ENCODE measurements at regions not wholly inside any gene's neighbourhood (a gene's known extent, or its start where the extent isn't known, plus 50 kb on each side); places are given as distances from the start of the nearest gene placed in this dataset.
A peak's percentile ranks its signal among the peaks of the same experiment; 100 is the strongest.

DNA sequence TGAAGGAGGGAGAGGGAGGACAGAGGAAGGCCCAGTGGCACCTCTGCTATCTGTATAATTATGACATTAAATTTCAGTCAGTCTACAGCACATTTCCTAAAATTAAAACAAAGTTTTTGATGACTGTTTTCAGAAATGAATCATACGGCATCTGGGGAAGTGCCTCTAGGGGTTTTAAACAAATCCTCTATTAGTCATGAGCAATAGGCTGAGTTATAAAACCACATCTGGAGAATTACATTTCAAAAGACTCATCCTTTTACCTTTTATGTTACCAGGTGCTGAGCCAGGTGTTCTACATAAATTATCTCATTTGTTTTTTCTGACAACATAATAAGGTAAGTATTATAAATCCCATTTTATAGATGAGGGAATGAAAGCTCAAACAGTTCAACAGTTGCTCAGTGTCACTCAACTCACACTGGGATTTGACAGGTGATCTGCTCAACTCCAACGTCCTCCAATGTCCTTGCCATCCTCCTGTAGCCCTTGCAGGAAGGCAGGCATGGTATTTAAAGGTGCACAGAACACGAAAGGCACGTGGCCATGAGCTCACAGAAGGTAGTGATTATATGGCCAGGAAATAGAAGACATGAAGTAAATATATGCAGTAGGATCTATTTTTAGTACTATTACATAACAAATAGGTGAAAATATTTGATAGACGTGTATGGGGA lies 184.2 kb upstream of the MAN1A1 start:
- Histone ChIP-seq H2AFZ (ENCODE audit: low read length, unreplicated experiment) (peak overlapping the region; percentile 9), H3K4me3 (ENCODE audit: low read depth, low read length) (peak overlapping the region; percentile 16; the same call in 1 of the 2 replicates), H3K27ac (ENCODE audit: low read depth, low read length) (peak overlapping the region; percentile 17; the same call in 1 of the 2 replicates)

GRCh38 chr6:119527231-119527578 lies 177.6 kb upstream of the MAN1A1 start:
- no peak overlapping the region for H3K4me3 ChIP-seq (ENCODE audit: low read depth, low read length)
- H3K79me2 ChIP-seq (ENCODE audit: control insufficient read depth, insufficient read depth, low read length, unreplicated experiment), result no peaks in the 10 kb centered on the region
- H3K36me3 ChIP-seq (ENCODE audit: insufficient read depth, low read length), result no peaks in the 10 kb centered on the region
- no peak overlapping the region for H3K27ac ChIP-seq (ENCODE audit: low read depth, low read length)
- no peaks in the 10 kb centered on the region for H3K27me3 ChIP-seq (ENCODE audit: insufficient read depth, low read length)
- H3K4me1 ChIP-seq (ENCODE audit: control insufficient read depth, insufficient read depth, low read length, unreplicated experiment), result no peaks in the 10 kb centered on the region
- H2AFZ ChIP-seq (ENCODE audit: low read length, unreplicated experiment), result no peak overlapping the region

More for the DNA sequence above, 184.2 kb upstream of the MAN1A1 start:
- Histone ChIP-seq H3K36me3 (ENCODE audit: insufficient read depth, low read length) (no peaks in the 10 kb centered on the region), H3K79me2 (ENCODE audit: control insufficient read depth, insufficient read depth, low read length, unreplicated experiment) (no peaks in the 10 kb centered on the region), H3K4me1 (ENCODE audit: control insufficient read depth, insufficient read depth, low read length, unreplicated experiment) (peaks cover 14% of the 10 kb centered on the region), H3K27me3 (ENCODE audit: insufficient read depth, low read length) (no peaks in the 10 kb centered on the region)

GRCh38 chr6:119526561-119527230 lies 177.1 kb upstream of the MAN1A1 start:
- Histone ChIP-seq H3K4me3 (ENCODE audit: low read depth, low read length) (no peak overlapping the region), H3K79me2 (ENCODE audit: control insufficient read depth, insufficient read depth, low read length, unreplicated experiment) (no peaks in the 10 kb centered on the region), H3K36me3 (ENCODE audit: insufficient read depth, low read length) (no peaks in the 10 kb centered on the region), H3K4me1 (ENCODE audit: control insufficient read depth, insufficient read depth, low read length, unreplicated experiment) (no peaks in the 10 kb centered on the region), H3K27ac (ENCODE audit: low read depth, low read length) (no peak overlapping the region), H3K27me3 (ENCODE audit: insufficient read depth, low read length) (no peaks in the 10 kb centered on the region), H2AFZ (ENCODE audit: low read length, unreplicated experiment) (no peak overlapping the region)

- Histone ChIP-seq H3K27me3 (ENCODE audit: insufficient read depth, low read length) (no peaks in the 10 kb centered on the region), H3K79me2 (ENCODE audit: control insufficient read depth, insufficient read depth, low read length, unreplicated experiment) (no peaks in the 10 kb centered on the region), H3K27ac (ENCODE audit: low read depth, low read length) (no peak overlapping the region), H3K36me3 (ENCODE audit: insufficient read depth, low read length) (no peaks in the 10 kb centered on the region), H3K4me3 (ENCODE audit: low read depth, low read length) (no peak overlapping the region), H2AFZ (ENCODE audit: low read length, unreplicated experiment) (no peak overlapping the region), H3K4me1 (ENCODE audit: control insufficient read depth, insufficient read depth, low read length, unreplicated experiment) (no peaks in the 10 kb centered on the region)
Observed at GRCh38 chr6:119524410-119524809, 174.8 kb upstream of the MAN1A1 start.

DNA sequence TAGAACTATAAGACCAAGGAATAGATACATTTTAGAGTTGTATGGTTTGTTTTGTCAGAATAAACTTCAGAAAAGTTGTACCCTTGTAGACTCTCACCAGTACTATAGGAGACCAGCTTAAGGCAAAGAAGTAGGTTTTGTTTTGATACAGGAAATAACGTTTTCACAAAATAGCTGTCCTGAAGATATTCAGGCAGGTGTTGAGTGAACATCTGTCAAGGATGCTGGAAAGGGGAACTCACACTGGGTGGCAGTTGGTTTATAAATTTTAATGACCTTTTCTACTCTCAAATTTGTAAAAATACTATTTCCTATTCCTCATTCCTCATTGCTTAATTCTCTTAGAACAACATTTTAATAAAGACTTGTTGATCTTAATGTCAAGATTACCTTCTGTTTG lies 174.0 kb upstream of the MAN1A1 start:
- H3K79me2 ChIP-seq (ENCODE audit: control insufficient read depth, insufficient read depth, low read length, unreplicated experiment), result no peaks in the 10 kb centered on the region
- H3K4me3 ChIP-seq (ENCODE audit: low read depth, low read length), result no peak overlapping the region
- no peak overlapping the region for H3K27ac ChIP-seq (ENCODE audit: low read depth, low read length)
- H3K27me3 ChIP-seq (ENCODE audit: insufficient read depth, low read length), result no peaks in the 10 kb centered on the region
- H2AFZ ChIP-seq (ENCODE audit: low read length, unreplicated experiment), result no peak overlapping the region
- no peaks in the 10 kb centered on the region for H3K36me3 ChIP-seq (ENCODE audit: insufficient read depth, low read length)
- no peaks in the 10 kb centered on the region for H3K4me1 ChIP-seq (ENCODE audit: control insufficient read depth, insufficient read depth, low read length, unreplicated experiment)

DNA sequence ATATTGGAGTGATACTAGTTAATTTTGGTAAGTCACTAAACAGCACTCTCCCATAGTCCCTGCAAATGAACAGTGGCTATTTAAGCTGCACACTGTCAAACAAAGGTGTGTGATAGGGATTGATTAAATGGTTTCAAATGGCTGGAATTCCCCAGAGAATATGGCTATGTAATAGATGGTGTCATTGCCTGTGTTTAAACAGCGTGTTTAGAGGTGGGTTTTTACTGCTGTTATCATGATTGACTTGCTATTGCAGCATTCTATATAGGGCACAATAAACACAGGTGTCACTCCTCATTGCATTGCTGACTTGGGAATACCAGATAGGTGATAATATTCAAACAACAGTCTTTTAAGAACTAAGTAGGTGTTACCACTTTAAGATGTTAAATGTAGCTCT lies 171.7 kb upstream of the MAN1A1 start:
- Histone ChIP-seq H3K27ac (ENCODE audit: low read depth, low read length) (no peak overlapping the region), H3K36me3 (ENCODE audit: insufficient read depth, low read length) (no peaks in the 10 kb centered on the region), H3K27me3 (ENCODE audit: insufficient read depth, low read length) (no peaks in the 10 kb centered on the region), H3K79me2 (ENCODE audit: control insufficient read depth, insufficient read depth, low read length, unreplicated experiment) (no peaks in the 10 kb centered on the region), H3K4me3 (ENCODE audit: low read depth, low read length) (no peak overlapping the region), H2AFZ (ENCODE audit: low read length, unreplicated experiment) (no peak overlapping the region), H3K4me1 (ENCODE audit: control insufficient read depth, insufficient read depth, low read length, unreplicated experiment) (no peaks in the 10 kb centered on the region)

GRCh38 chr6:119517428-119517827 lies 167.9 kb upstream of the MAN1A1 start:
- Histone ChIP-seq H3K4me3 (ENCODE audit: low read depth, low read length) (no peak overlapping the region), H3K79me2 (ENCODE audit: control insufficient read depth, insufficient read depth, low read length, unreplicated experiment) (no peaks in the 10 kb centered on the region), H3K4me1 (ENCODE audit: control insufficient read depth, insufficient read depth, low read length, unreplicated experiment) (no peaks in the 10 kb centered on the region), H2AFZ (ENCODE audit: low read length, unreplicated experiment) (peak overlapping the region; percentile 23), H3K27ac (ENCODE audit: low read depth, low read length) (no peak overlapping the region), H3K36me3 (ENCODE audit: insufficient read depth, low read length) (no peaks in the 10 kb centered on the region), H3K27me3 (ENCODE audit: insufficient read depth, low read length) (no peaks in the 10 kb centered on the region)

- Histone ChIP-seq H3K27ac (ENCODE audit: low read depth, low read length) (no peak overlapping the region), H2AFZ (ENCODE audit: low read length, unreplicated experiment) (no peak overlapping the region), H3K4me3 (ENCODE audit: low read depth, low read length) (no peak overlapping the region), H3K79me2 (ENCODE audit: control insufficient read depth, insufficient read depth, low read length, unreplicated experiment) (no peaks in the 10 kb centered on the region), H3K27me3 (ENCODE audit: insufficient read depth, low read length) (no peaks in the 10 kb centered on the region), H3K36me3 (ENCODE audit: insufficient read depth, low read length) (no peaks in the 10 kb centered on the region), H3K4me1 (ENCODE audit: control insufficient read depth, insufficient read depth, low read length, unreplicated experiment) (no peaks in the 10 kb centered on the region)
Observed at GRCh38 chr6:119514345-119514744, 164.8 kb upstream of the MAN1A1 start.

GRCh38 chr6:119511024-119511423 lies 161.5 kb upstream of the MAN1A1 start:
- Histone ChIP-seq H2AFZ (ENCODE audit: low read length, unreplicated experiment) (no peak overlapping the region), H3K27me3 (ENCODE audit: insufficient read depth, low read length) (no peaks in the 10 kb centered on the region), H3K36me3 (ENCODE audit: insufficient read depth, low read length) (no peaks in the 10 kb centered on the region), H3K4me1 (ENCODE audit: control insufficient read depth, insufficient read depth, low read length, unreplicated experiment) (no peaks in the 10 kb centered on the region), H3K4me3 (ENCODE audit: low read depth, low read length) (no peak overlapping the region), H3K27ac (ENCODE audit: low read depth, low read length) (no peak overlapping the region), H3K79me2 (ENCODE audit: control insufficient read depth, insufficient read depth, low read length, unreplicated experiment) (no peaks in the 10 kb centered on the region)

DNA sequence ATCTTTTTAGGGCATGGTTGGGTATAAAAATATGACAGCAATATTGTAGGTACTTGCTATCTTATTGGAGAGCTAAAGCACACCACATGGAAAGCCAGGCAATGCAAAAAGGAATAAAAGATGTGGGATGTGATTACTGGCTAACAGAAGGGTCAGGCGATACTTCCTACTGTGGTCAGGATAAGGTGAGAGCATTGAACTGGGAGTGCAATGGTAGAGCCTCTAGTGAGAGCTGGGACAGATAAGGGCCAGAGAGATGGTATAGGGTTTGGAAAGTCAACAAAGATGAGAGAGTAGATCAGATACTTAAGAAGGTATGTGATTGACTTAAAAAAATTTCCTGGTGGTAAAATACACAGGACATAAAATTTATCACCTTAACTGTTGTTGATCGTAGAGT lies 160.7 kb upstream of the MAN1A1 start:
- no peak overlapping the region for H3K4me3 ChIP-seq (ENCODE audit: low read depth, low read length)
- H3K27me3 ChIP-seq (ENCODE audit: insufficient read depth, low read length), result no peaks in the 10 kb centered on the region
- no peaks in the 10 kb centered on the region for H3K79me2 ChIP-seq (ENCODE audit: control insufficient read depth, insufficient read depth, low read length, unreplicated experiment)
- H3K27ac ChIP-seq (ENCODE audit: low read depth, low read length), result no peak overlapping the region
- H3K36me3 ChIP-seq (ENCODE audit: insufficient read depth, low read length), result no peaks in the 10 kb centered on the region
- no peaks in the 10 kb centered on the region for H3K4me1 ChIP-seq (ENCODE audit: control insufficient read depth, insufficient read depth, low read length, unreplicated experiment)
- no peak overlapping the region for H2AFZ ChIP-seq (ENCODE audit: low read length, unreplicated experiment)

- Histone ChIP-seq H3K79me2 (ENCODE audit: control insufficient read depth, insufficient read depth, low read length, unreplicated experiment) (no peaks in the 10 kb centered on the region), H2AFZ (ENCODE audit: low read length, unreplicated experiment) (no peak overlapping the region), H3K36me3 (ENCODE audit: insufficient read depth, low read length) (no peaks in the 10 kb centered on the region)
Observed at GRCh38 chr6:119506631-119507174, 157.1 kb upstream of the MAN1A1 start.

More at GRCh38 chr6:119506631-119507174, 157.1 kb upstream of the MAN1A1 start:
- H3K27ac ChIP-seq (ENCODE audit: low read depth, low read length), result no peak overlapping the region
- no peaks in the 10 kb centered on the region for H3K4me1 ChIP-seq (ENCODE audit: control insufficient read depth, insufficient read depth, low read length, unreplicated experiment)
- no peak overlapping the region for H3K4me3 ChIP-seq (ENCODE audit: low read depth, low read length)
- H3K27me3 ChIP-seq (ENCODE audit: insufficient read depth, low read length), result no peaks in the 10 kb centered on the region
